HG03457 (cell line): ENCODE measurements at regions not wholly inside any gene's neighbourhood (a gene's known extent, or its start where the extent isn't known, plus 50 kb on each side); places are given as distances from the start of the nearest gene placed in this dataset.

Experiments used
- ATAC-seq: cut with Tn5 transposase; IDR thresholded peaks from one replicate; pipeline ENCODE4 v1.9.1; 2021; ENCODE audit warnings: moderate number of reproducible peaks; ENCODE audit not compliant: unreplicated experiment

DNA sequence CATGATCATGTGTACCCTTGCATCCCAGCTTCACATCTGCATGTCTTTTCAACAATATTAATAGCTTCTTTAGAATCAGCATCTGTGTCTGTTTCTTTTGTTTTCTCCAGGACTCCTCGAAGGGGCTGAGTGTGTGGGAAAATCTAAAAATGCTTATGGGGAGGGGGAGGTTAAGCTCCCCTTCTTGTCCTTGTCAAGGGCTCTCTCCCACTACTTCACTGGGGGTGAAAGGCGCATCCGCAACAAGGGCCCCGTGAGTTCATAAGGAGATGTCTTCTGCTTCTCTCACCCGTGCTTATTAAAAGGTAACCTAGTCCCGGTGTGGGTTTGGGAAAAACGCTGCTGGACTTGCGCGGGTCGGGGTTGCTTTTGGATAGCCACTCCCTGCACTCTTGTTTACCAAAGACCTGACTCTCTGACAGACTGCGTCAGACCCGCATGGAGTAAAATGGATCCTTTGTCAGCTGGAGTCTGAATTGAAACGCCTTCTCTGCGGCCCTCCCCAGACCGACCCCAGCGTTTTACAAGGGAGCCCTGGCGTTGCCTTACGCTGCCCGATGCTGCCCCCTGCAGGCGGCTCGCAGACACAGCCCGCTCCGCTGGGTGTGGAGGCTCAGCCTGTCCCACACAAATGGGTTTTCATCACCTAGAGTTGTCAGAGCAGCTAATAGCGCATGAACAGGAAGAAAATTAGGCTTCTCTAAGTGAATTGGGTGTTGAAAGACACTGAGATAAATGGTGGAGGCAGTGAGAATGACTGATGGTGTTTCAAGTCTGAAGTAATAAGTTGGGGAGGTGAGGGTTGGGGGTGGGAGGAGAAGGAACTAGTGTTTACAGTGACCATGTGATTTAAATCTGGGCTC lies 53.8 kb downstream of the IER5 start:
- peak; percentile 61 for ATAC-seq

DNA sequence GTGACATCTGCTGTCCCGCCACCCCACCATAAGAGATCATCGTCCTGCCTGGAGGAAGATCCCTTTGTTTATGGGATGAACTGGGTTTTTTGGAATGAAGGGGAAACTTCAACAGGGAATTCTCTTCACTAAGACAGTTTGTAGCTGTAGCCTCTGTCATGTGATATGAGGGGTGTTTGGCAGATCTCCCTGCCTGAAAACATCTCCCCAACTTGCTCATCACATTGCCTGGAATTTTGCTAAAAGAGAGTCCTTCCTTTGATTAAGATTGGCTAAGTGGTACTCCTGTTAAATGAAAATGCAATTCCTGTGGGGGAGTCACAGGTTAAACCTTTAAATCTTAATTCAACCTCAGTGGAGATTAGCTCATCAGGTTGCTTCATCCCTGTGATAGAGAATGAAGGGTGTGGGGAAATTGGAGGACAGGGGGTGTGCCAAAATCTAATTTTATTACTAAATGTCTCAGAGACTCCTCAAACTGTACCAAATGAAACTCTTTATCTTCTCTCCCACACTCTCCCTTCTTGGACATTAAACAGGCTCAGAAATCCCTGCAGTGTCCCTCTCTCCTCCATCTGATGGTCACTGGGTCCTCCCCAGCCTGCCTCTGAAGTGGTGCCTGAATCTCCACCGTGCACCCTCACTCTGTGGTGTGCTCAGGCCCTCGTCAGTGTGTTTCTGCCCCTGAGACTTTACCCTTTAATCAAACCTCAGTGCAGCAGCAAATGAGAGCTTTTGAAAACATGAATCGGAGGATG lies 54.8 kb downstream of the IER5 start:
- no peak for ATAC-seq

- no peak for ATAC-seq
These were observed 55.7 kb downstream of the IER5 start for GRCh38 chr1:181144238-181144637.

GRCh38 chr1:181148636-181149035 lies 60.1 kb downstream of the IER5 start:
- no peak for ATAC-seq

- peak; percentile 60 for ATAC-seq
These were observed 61.0 kb downstream of the IER5 start for GRCh38 chr1:181149326-181150125.

- no peak for ATAC-seq
These were observed 61.8 kb downstream of the IER5 start for GRCh38 chr1:181150273-181150672.

GRCh38 chr1:181150842-181151241 lies 62.3 kb downstream of the IER5 start:
- no peak for ATAC-seq

DNA sequence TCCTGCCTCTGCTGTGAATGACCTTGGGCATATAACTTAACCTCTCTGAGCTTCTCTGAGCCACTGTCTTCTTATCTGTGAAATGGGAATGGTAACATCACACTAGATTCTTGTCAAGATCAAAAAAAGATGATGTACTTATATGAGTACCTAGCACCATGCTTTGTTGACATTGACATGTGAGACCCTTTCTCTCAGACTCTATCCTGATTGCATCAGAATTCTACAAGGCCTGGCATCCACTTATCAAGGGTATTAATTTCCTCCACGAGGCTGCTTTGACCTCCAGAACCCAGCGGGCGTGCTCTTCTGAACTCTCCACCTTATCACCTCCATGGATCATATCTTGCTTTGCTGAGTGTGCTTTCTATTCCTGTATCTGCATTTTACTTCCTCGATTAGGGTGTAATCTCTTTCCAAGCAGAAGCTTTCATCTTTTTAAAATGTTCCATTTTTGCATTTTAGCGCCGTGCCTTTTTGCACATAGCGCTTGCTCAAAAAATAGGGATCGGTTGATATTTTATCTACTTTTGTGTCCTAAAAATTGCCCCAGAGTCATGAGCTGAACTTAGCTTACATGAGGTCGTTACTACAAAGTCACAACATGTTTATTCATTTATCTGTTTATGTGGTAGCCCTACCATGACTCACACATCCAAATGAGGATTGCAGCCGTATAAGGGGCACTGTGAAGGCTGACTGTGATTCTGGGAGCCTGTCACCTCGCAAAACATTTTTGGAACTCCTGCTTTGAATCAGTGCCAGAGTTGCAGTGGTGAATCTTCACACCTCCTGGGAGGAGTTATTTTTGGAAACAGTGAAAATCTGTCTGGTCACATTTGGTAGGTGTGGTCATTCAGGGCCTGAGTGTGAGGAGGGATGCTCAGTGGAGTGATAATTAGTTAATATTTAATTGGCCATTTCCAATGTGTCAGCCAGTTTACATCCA lies 63.2 kb downstream of the IER5 start:
- peak; percentile 27 for ATAC-seq

DNA sequence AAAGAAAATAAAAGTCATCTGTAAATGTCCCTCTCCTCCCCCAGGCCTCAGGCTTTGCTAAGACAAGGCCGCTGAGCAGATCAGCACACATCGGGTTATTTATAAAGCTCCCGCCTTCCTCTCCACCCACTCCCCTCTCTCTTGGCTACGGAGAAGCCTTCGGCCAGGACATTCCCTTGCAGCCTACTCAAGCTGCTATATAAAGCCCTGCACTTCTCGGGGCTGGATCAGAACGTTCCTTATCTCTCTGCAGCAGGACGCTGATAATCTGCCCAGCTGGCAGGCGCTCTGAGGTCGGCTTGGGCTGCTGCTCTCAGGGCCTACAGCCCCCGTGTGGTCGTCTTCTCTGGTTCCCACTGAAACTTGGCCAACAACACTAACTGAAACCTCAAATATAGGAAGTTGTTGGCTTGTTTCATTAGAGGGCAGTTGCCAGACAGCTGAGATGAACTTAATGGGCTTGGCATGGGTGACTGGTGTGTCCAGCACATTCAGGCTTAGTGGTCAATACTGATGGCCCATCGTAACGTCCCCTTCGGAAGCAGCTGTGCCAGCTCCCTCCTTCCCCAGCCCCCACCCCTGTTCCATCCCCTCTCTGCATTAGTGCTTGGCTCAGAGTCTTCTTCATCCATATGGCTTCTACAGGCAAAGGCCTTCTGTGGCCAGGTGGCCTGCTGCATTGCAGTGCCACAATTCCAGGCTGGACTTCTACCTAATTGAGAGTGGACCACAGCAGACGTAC lies 64.6 kb downstream of the IER5 start:
- peak; percentile 55 for ATAC-seq

GRCh38 chr1:181153634-181153961 lies 65.1 kb downstream of the IER5 start:
- ATAC-seq, result no peak

DNA sequence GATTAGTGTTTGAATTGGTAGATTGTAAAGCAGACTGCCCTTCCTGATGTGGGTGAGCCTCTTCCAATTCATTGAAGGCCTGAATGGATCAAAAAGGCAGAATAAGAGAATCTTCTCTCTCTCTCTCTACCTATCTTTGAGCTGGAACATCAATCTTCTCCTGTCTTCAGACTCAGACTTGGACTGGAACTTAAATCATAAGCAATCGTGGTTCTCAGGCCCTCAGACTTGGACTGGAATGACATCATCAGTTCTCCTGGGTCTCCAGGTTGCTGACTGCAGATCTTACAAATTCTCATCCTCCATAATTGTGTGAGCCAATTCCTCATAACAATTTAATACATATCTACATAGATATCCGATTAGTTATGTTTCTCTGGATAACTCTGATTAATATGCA lies 66.8 kb downstream of the IER5 start:
- no peak for ATAC-seq

GRCh38 chr1:181159451-181160140 lies 71.1 kb downstream of the IER5 start:
- ATAC-seq, result no peak

DNA sequence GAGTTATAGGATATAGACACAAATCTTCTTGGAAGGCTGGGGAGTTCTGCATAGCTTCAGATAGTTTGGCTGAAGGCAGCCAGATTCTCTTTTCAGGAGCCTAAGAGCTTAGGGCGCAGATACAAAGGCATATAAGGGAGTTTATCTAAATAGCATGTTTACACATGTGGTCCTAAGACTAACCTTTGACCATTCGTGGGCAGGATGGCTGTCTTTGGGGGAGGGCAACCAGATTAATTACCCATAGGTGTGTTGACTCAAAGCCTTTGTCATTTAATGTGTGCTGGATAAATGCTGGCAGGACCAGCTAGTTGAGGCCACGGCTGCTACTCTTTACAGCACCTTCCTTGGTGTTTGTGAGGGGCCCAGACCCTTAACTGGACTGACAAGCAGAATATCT lies 71.8 kb downstream of the IER5 start:
- no peak for ATAC-seq

DNA sequence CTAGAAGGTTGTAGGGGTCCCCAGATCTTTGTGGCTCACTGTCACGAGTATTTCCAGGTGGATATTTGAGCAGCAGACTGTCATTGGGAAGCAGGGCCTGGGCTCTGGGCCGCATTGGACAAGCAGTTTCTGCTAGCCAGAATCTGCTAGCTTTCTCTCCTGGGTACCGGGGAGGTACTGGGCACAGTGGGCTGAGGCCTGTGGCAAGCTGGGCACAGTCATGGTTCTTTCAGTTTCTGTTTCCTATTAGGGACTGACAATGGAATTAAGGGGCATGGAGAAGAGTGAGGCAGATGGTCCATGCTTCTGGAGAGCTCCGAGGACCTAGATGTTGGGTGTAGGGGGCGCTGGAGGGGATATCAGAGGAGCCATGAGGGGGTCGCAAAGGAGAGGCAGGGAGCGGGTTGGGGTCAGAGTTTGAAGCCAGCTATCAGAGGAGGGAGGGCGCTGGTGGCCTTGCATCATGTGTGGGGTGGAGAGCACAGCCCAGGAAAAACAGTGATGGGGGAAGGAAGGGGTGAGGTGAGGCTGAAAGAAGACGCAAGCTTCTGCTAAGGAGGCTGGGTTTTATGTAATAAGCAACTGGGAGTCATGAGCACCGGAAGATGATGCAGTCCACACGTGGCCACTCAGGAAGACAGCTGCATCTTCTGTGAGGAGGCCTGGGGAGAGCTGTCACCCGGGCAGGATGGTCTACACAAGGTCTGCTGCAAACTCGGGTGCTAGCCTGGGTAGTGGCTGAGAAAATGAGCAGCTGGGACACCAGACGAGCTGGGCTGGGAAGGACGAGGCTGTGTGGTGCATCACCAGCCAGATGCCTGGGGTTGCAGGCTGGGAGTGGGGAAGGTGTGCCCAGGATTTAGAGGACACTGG lies 72.7 kb downstream of the IER5 start:
- no peak for ATAC-seq

GRCh38 chr1:181163662-181164061 lies 75.2 kb downstream of the IER5 start:
- ATAC-seq, result no peak

GRCh38 chr1:181166377-181167196 lies 78.1 kb downstream of the IER5 start:
- peak; percentile 80 for ATAC-seq

DNA sequence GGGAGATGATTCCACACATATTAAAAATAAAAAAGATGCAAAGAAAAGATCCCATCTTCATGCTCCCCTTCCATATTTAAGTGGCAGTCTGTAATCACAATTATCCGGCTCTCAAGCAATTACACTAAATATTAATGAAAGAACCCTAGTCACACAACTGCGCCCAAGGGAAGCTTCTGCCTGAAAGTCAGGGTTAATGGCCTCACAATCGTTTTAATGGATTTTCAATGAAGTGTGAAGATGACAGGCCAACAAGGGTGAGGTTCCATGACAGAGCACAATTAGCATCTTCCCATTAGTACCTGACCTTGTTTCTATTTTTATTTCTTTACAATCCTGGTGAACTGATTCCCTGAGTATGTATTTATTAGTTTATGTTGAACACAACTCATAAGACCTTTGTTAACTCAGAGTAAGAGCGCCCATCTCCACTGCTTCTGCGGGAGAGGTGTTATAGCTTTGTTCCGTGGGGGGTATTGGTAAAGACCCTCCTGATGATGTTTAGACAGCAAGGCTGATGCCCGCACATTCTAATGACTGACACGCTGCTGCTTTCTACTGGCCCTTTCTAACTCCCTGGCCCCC lies 80.9 kb downstream of the IER5 start:
- ATAC-seq, result no peak
